ENCODE measurements at regions not wholly inside any gene's neighbourhood (a gene's known extent, or its start where the extent isn't known, plus 50 kb on each side); places are given as distances from the start of the nearest gene placed in this dataset.

GRCh38 chr4:11010624-11011023 is 326.1 kb upstream of the CLNK start:
- intact Hi-C loops (cut with micrococcal nuclease; ENCODE audit: unreplicated experiment): no loop called here
- no peak for DNase-seq (ENCODE audit: low spot score)
- Histone ChIP-seq H3K27ac (ENCODE audit: low read depth, low read length, poor library complexity, severe bottlenecking) (no peak overlapping the region), H3K4me1 (ENCODE audit: insufficient read depth, low read length, poor library complexity, severe bottlenecking) (no peaks in the 10 kb centered on the region), H3K9me3 (ENCODE audit: low read depth, low read length, poor library complexity, severe bottlenecking) (peaks cover 13% of the 10 kb centered on the region), H3K4me3 (ENCODE audit: low read depth, low read length, poor library complexity, severe bottlenecking) (no peak overlapping the region), H3K27me3 (replicated peaks; ENCODE audit: insufficient read depth, low read depth, low read length, poor library complexity) (no peaks in the 10 kb centered on the region), H3K36me3 (ENCODE audit: insufficient read depth, low read length, poor library complexity, severe bottlenecking) (no peaks in the 10 kb centered on the region)
- no peak for TF ChIP-seq CTCF (conservative IDR thresholded peaks at IDR 0.05; ENCODE audit: low read depth, low read length)
- TF ChIP-seq EZH2 (IDR thresholded peaks at IDR 0.05; ENCODE audit: borderline replicate concordance, low read depth, low read length, poor library complexity, severe bottlenecking): no peak
- ChIA-PET POLR2A (ENCODE audit: low non-redundant PET) (no interaction called here), CTCF (no interaction called here)
- BruUV-seq (replicated peaks): no TSS peak

GRCh38 chr4:11009281-11009680 is 324.7 kb upstream of the CLNK start:
- no peak overlapping the region for H3K4me3 ChIP-seq (ENCODE audit: low read depth, low read length, poor library complexity, severe bottlenecking)
- no peaks in the 10 kb centered on the region for H3K27me3 ChIP-seq (replicated peaks; ENCODE audit: insufficient read depth, low read depth, low read length, poor library complexity)
- H3K9me3 ChIP-seq (ENCODE audit: low read depth, low read length, poor library complexity, severe bottlenecking): peaks cover 18% of the 10 kb centered on the region
- POLR2A ChIA-PET (ENCODE audit: low non-redundant PET): no interaction called here
- intact Hi-C loops (cut with micrococcal nuclease; ENCODE audit: unreplicated experiment): no loop called here
- no peak for DNase-seq (ENCODE audit: low spot score)
- no peak overlapping the region for H3K27ac ChIP-seq (ENCODE audit: low read depth, low read length, poor library complexity, severe bottlenecking)
- no peaks in the 10 kb centered on the region for H3K36me3 ChIP-seq (ENCODE audit: insufficient read depth, low read length, poor library complexity, severe bottlenecking)
- TF ChIP-seq EZH2 (IDR thresholded peaks at IDR 0.05; ENCODE audit: borderline replicate concordance, low read depth, low read length, poor library complexity, severe bottlenecking) (no peak), CTCF (conservative IDR thresholded peaks at IDR 0.05; ENCODE audit: low read depth, low read length) (no peak)
- CTCF ChIA-PET: no interaction called here
- no TSS peak for BruUV-seq (replicated peaks)
- H3K4me1 ChIP-seq (ENCODE audit: insufficient read depth, low read length, poor library complexity, severe bottlenecking): no peaks in the 10 kb centered on the region

- no peak overlapping the region for H3K4me3 ChIP-seq (ENCODE audit: low read depth, low read length, poor library complexity, severe bottlenecking)
- TF ChIP-seq CTCF (conservative IDR thresholded peaks at IDR 0.05; ENCODE audit: low read depth, low read length): no peak
- TF ChIP-seq EZH2 (IDR thresholded peaks at IDR 0.05; ENCODE audit: borderline replicate concordance, low read depth, low read length, poor library complexity, severe bottlenecking): no peak
- no peaks in the 10 kb centered on the region for H3K36me3 ChIP-seq (ENCODE audit: insufficient read depth, low read length, poor library complexity, severe bottlenecking)
- H3K27ac ChIP-seq (ENCODE audit: low read depth, low read length, poor library complexity, severe bottlenecking): no peak overlapping the region
- no peaks in the 10 kb centered on the region for H3K27me3 ChIP-seq (replicated peaks; ENCODE audit: insufficient read depth, low read depth, low read length, poor library complexity)
- no peak for DNase-seq (ENCODE audit: low spot score)
- POLR2A ChIA-PET (ENCODE audit: low non-redundant PET): no interaction called here
- H3K4me1 ChIP-seq (ENCODE audit: insufficient read depth, low read length, poor library complexity, severe bottlenecking): no peaks in the 10 kb centered on the region
- no TSS peak for BruUV-seq (replicated peaks)
- CTCF ChIA-PET: no interaction called here
- intact Hi-C loops (cut with micrococcal nuclease; ENCODE audit: unreplicated experiment): no loop called here
- H3K9me3 ChIP-seq (ENCODE audit: low read depth, low read length, poor library complexity, severe bottlenecking): peaks cover 26% of the 10 kb centered on the region
Observed at GRCh38 chr4:11005300-11005699, 320.7 kb upstream of the CLNK start.

All from A673 (cell line).